ENCODE measurements at regions not wholly inside any gene's neighbourhood (a gene's known extent, or its start where the extent isn't known, plus 50 kb on each side); places are given as distances from the start of the nearest gene placed in this dataset.

- no peaks in the 10 kb centered on the region for H3K9me3 ChIP-seq
- no peaks in the 10 kb centered on the region for H3K27me3 ChIP-seq
- intact Hi-C loops (cut with DNase I) = no loop called here
- no peak for TF ChIP-seq POLR2A (IDR thresholded peaks at IDR 0.05)
- no peak for TF ChIP-seq CTCF (IDR thresholded peaks at IDR 0.05)
- DNase-seq = no peak
- 84 to 94% methylated on average over 2 of the region's 2 CpGs for WGBS, 2 donors
- no peak overlapping the region for H3K4me3 ChIP-seq (replicated peaks in 1 of 3)
- H3K4me1 ChIP-seq = peaks cover 16 to 17% of the 10 kb centered on the region in 2 donors
- H3K36me3 ChIP-seq = no peaks in the 10 kb centered on the region
- H3K27ac ChIP-seq = no peak overlapping the region
Observed at GRCh38 chr1:60577029-60577428, 503.5 kb upstream of the C1orf87 start.

- TF ChIP-seq CTCF (IDR thresholded peaks at IDR 0.05) (no peak), POLR2A (IDR thresholded peaks at IDR 0.05) (no peak)
- intact Hi-C loops (cut with DNase I) = no loop called here
- no peaks in the 10 kb centered on the region for H3K36me3 ChIP-seq
- H3K27ac ChIP-seq = no peak overlapping the region
- DNase-seq = no peak
- peaks cover 16 to 17% of the 10 kb centered on the region in 2 donors for H3K4me1 ChIP-seq
- no peaks in the 10 kb centered on the region for H3K9me3 ChIP-seq
- WGBS, 2 donors = 84 to 91% methylated on average over 2 of the region's 2 CpGs
- H3K27me3 ChIP-seq = no peaks in the 10 kb centered on the region
- no peak overlapping the region for H3K4me3 ChIP-seq (replicated peaks in 1 of 3)
Observed at GRCh38 chr1:60575326-60575977, 501.9 kb upstream of the C1orf87 start.

- TF ChIP-seq POLR2A (IDR thresholded peaks at IDR 0.05) (no peak), CTCF (IDR thresholded peaks at IDR 0.05) (no peak)
- Histone ChIP-seq H3K27me3 (no peaks in the 10 kb centered on the region), H3K27ac (no peak overlapping the region), H3K36me3 (no peaks in the 10 kb centered on the region), H3K9me3 (no peaks in the 10 kb centered on the region), H3K4me1 (peaks cover 16 to 17% of the 10 kb centered on the region in 2 donors), H3K4me3 (replicated peaks in 1 of 3) (no peak overlapping the region)
- no peak for DNase-seq
- 75 to 78% methylated on average over 3 of the region's 3 CpGs for WGBS, 2 donors
- intact Hi-C loops (cut with DNase I) = no loop called here
Observed at GRCh38 chr1:60573726-60574409, 500.3 kb upstream of the C1orf87 start.

- H3K36me3 ChIP-seq = no peaks in the 10 kb centered on the region
- intact Hi-C loops (cut with DNase I) = no loop called here
- no peak overlapping the region for H3K4me3 ChIP-seq (replicated peaks in 1 of 3)
- peak overlapping the region in 1 of 3 donors; percentile 67 for H3K27ac ChIP-seq
- H3K27me3 ChIP-seq = no peaks in the 10 kb centered on the region
- no peak for DNase-seq
- H3K9me3 ChIP-seq = no peaks in the 10 kb centered on the region
- WGBS, 2 donors = 4 to 20% methylated on average over 1 of the region's 1 CpG
- peaks cover 16 to 17% of the 10 kb centered on the region in 2 donors for H3K4me1 ChIP-seq
- TF ChIP-seq CTCF (IDR thresholded peaks at IDR 0.05) (no peak), POLR2A (IDR thresholded peaks at IDR 0.05) (no peak)
Observed at GRCh38 chr1:60573121-60573520, 499.6 kb upstream of the C1orf87 start.

- Histone ChIP-seq H3K36me3 (no peaks in the 10 kb centered on the region), H3K27me3 (no peaks in the 10 kb centered on the region), H3K4me1 (peaks cover 17 to 18% of the 10 kb centered on the region in 2 donors), H3K27ac (peak overlapping the region in 1 of 3 donors; percentile 67), H3K4me3 (replicated peaks in 1 of 3) (no peak overlapping the region), H3K9me3 (no peaks in the 10 kb centered on the region)
- WGBS, 2 donors = 97 to 99% methylated on average over 4 of the region's 4 CpGs
- DNase-seq = no peak
- intact Hi-C loops (cut with DNase I) = no loop called here
- TF ChIP-seq CTCF (IDR thresholded peaks at IDR 0.05) = no peak
- no peak for TF ChIP-seq POLR2A (IDR thresholded peaks at IDR 0.05)
Observed at GRCh38 chr1:60572378-60572777, 498.8 kb upstream of the C1orf87 start.

Measured in thyroid gland (tissue), 4 donors.